ENCODE measurements at regions not wholly inside any gene's neighbourhood (a gene's known extent, or its start where the extent isn't known, plus 50 kb on each side); places are given as distances from the start of the nearest gene placed in this dataset.

- in situ Hi-C loops (cut with MboI) (no loop called here), intact Hi-C loops (cut with micrococcal nuclease; ENCODE audit: unreplicated experiment) (no loop called here)
- no peaks in the 10 kb centered on the region for H3K9me3 ChIP-seq (replicated peaks; ENCODE audit: control insufficient read depth, insufficient read depth, low read length)
- SMC1A ChIA-PET (ENCODE audit: uncharacterized antibody, unreplicated experiment), result interaction anchor here (0.5 kb wide), 1 partner anchor 935 kb away, joined by 5 read pairs; no protein-coding TSS in a partner anchor
- TF ChIP-seq PAX5 (IDR thresholded peaks at IDR 0.05; ENCODE audit: borderline replicate concordance, low read depth, low read length) (no peak), ZSCAN29 (IDR thresholded peaks at IDR 0.05) (no peak), CBX5 (IDR thresholded peaks at IDR 0.05; ENCODE audit: low read depth) (no peak), FOXM1 (IDR thresholded peaks at IDR 0.05; ENCODE audit: low read depth, low read length) (no peak), NFYB (IDR thresholded peaks at IDR 0.05; ENCODE audit: insufficient read depth, low read depth, low read length) (no peak), NKRF (conservative IDR thresholded peaks at IDR 0.05) (no peak), CBX3 (IDR thresholded peaks at IDR 0.05; ENCODE audit: borderline replicate concordance, low read depth) (no peak), ZZZ3 (IDR thresholded peaks at IDR 0.05; ENCODE audit: control insufficient read depth, insufficient read length, low read depth) (no peak), EP300 (IDR thresholded peaks at IDR 0.05; ENCODE audit: borderline replicate concordance in 1 of 2, control insufficient read depth in 1 of 2, low read depth in 2 of 2, low read length in 2 of 2) (no peak), LARP7 (IDR thresholded peaks at IDR 0.05) (no peak), SMC3 (IDR thresholded peaks at IDR 0.05; ENCODE audit: borderline replicate concordance, low read length) (no peak)
- TF ChIP-seq, protein P1, sequence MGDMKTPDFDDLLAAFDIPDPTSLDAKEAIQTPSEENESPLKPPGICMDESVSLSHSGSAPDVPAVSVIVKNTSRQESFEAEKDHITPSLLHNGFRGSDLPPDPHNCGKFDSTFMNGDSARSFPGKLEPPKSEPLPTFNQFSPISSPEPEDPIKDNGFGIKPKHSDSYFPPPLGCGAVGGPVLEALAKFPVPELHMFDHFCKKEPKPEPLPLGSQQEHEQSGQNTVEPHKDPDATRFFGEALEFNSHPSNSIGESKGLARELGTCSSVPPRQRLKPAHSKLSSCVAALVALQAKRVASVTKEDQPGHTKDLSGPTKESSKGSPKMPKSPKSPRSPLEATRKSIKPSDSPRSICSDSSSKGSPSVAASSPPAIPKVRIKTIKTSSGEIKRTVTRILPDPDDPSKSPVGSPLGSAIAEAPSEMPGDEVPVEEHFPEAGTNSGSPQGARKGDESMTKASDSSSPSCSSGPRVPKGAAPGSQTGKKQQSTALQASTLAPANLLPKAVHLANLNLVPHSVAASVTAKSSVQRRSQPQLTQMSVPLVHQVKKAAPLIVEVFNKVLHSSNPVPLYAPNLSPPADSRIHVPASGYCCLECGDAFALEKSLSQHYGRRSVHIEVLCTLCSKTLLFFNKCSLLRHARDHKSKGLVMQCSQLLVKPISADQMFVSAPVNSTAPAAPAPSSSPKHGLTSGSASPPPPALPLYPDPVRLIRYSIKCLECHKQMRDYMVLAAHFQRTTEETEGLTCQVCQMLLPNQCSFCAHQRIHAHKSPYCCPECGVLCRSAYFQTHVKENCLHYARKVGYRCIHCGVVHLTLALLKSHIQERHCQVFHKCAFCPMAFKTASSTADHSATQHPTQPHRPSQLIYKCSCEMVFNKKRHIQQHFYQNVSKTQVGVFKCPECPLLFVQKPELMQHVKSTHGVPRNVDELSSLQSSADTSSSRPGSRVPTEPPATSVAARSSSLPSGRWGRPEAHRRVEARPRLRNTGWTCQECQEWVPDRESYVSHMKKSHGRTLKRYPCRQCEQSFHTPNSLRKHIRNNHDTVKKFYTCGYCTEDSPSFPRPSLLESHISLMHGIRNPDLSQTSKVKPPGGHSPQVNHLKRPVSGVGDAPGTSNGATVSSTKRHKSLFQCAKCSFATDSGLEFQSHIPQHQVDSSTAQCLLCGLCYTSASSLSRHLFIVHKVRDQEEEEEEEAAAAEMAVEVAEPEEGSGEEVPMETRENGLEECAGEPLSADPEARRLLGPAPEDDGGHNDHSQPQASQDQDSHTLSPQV (IDR thresholded peaks at IDR 0.05), result no peak
- TF ChIP-seq, protein P2, sequence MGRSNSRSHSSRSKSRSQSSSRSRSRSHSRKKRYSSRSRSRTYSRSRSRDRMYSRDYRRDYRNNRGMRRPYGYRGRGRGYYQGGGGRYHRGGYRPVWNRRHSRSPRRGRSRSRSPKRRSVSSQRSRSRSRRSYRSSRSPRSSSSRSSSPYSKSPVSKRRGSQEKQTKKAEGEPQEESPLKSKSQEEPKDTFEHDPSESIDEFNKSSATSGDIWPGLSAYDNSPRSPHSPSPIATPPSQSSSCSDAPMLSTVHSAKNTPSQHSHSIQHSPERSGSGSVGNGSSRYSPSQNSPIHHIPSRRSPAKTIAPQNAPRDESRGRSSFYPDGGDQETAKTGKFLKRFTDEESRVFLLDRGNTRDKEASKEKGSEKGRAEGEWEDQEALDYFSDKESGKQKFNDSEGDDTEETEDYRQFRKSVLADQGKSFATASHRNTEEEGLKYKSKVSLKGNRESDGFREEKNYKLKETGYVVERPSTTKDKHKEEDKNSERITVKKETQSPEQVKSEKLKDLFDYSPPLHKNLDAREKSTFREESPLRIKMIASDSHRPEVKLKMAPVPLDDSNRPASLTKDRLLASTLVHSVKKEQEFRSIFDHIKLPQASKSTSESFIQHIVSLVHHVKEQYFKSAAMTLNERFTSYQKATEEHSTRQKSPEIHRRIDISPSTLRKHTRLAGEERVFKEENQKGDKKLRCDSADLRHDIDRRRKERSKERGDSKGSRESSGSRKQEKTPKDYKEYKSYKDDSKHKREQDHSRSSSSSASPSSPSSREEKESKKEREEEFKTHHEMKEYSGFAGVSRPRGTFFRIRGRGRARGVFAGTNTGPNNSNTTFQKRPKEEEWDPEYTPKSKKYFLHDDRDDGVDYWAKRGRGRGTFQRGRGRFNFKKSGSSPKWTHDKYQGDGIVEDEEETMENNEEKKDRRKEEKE (IDR thresholded peaks at IDR 0.05), result no peak
- no peaks in the 10 kb centered on the region for H3K79me2 ChIP-seq (ENCODE audit: control insufficient read depth, insufficient read depth, low read length)
- no peaks in the 10 kb centered on the region for H4K20me1 ChIP-seq (ENCODE audit: control insufficient read depth, insufficient read depth)
- no peak overlapping the region for H2AFZ ChIP-seq (ENCODE audit: control insufficient read depth, low read depth, low read length)
- no peak overlapping the region for H3K4me3 ChIP-seq
- no peaks in the 10 kb centered on the region for H3K27me3 ChIP-seq (replicated peaks in 1 of 2; ENCODE audit: control insufficient read depth in 2 of 2, insufficient read depth in 2 of 2, low read length in 1 of 2)
- H3K4me1 ChIP-seq (ENCODE audit: control insufficient read depth, insufficient read depth, low read length), result peaks cover 3% of the 10 kb centered on the region; the same call in 1 of the 2 replicates
- H3K36me3 ChIP-seq (ENCODE audit: control insufficient read depth in 2 of 2, insufficient read depth in 2 of 2, low read length in 1 of 2), result no peaks in the 10 kb centered on the region
- RAD21 ChIA-PET (ENCODE audit: unreplicated experiment), result no interaction called here
- H3K4me2 ChIP-seq (ENCODE audit: control insufficient read depth, insufficient read depth), result no peak overlapping the region
- WGBS (ENCODE audit: insufficient coverage, insufficient replicate concordance, low lambda C conversion rate, missing lambda C conversion rate), result 30% methylated on average over 9 of the region's 9 CpGs
- POLR2A ChIA-PET, result no interaction called here
- no peak overlapping the region for H3K27ac ChIP-seq (ENCODE audit: control insufficient read depth, insufficient read depth)
- FAIRE-seq, result no peak
- no peak for DNase-seq (ENCODE audit: low read depth, low spot score)
- no peak overlapping the region for H3K9ac ChIP-seq (ENCODE audit: control insufficient read depth, insufficient read depth, low read length)
- CTCF ChIA-PET, result no interaction called here
- no TSS peak for BruUV-seq (replicated peaks)
- ATAC-seq, result no peak
These were observed 401.8 kb downstream of the PREX1 start for GRCh38 chr20:48425817-48426612.
